GM21526 (cell line): ENCODE measurements at regions not wholly inside any gene's neighbourhood (a gene's known extent, or its start where the extent isn't known, plus 50 kb on each side); places are given as distances from the start of the nearest gene placed in this dataset.

Experiments used
- ATAC-seq: cut with Tn5 transposase; IDR thresholded peaks from one replicate; pipeline ENCODE4 v1.9.1; 2021; ENCODE audit warnings: moderate library complexity; ENCODE audit not compliant: unreplicated experiment, low FRiP score

GRCh38 chr15:77541421-77542181, 91.1 kb downstream of the LINGO1 start:
- no peak for ATAC-seq

DNA sequence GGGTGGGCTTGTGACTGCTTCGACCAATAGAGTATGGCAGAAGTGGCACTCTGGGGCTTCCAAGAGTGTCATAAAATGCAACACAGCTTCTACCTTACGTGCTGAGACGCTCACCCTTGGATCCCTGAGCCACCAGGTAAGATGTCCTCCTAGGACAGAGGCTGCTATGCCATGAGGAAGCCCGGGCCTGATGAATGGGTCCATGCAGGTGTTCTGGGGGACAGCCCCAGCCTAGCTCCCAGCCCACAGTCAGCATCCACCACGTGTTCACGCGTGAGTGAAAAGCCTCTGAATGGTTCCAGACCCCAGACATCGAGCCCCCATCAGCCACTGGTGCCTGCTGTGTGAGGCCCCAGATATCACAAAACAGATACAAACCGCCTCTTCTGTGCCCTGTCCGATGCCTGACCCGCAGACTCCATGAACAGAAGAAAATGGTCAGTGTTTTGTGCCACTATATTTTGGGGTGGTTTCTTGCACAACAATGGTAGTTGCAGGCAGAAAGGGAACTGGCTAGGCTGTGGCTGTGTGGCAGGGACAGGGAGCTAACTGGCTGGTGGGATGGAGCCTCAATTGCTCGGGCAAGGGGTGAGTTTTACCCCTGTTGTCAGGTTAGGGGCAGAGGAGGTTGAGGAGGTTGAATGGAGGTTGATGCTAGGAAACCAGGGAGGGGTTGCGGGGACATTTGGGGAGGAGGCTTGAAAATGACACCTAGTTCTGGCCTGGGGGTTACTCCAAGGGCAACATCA, 92.2 kb downstream of the LINGO1 start:
- ATAC-seq, result no peak

- ATAC-seq, result no peak
Observed at GRCh38 chr15:77538793-77539497, 93.8 kb downstream of the LINGO1 start.

DNA sequence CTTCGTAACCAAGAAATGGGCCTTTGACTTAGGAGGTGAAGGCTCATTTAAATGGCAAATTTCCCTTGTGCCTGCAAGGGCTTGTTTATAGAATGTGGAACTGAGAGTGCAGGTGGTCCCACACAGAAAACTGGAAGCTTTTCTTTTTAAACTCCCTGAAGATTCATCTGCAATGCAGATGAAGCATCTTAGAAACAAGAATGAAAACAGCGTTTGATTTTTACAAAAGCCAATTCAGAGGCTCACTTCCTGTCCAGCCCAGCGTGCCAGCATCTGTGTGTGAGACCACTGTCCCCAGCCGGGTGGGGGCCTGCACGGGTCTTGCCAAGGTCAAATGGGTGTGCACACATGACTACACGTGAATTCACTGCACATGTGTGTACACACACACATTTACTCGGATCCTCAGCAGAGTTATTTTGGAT, 94.7 kb downstream of the LINGO1 start:
- ATAC-seq, result peak; percentile 66

DNA sequence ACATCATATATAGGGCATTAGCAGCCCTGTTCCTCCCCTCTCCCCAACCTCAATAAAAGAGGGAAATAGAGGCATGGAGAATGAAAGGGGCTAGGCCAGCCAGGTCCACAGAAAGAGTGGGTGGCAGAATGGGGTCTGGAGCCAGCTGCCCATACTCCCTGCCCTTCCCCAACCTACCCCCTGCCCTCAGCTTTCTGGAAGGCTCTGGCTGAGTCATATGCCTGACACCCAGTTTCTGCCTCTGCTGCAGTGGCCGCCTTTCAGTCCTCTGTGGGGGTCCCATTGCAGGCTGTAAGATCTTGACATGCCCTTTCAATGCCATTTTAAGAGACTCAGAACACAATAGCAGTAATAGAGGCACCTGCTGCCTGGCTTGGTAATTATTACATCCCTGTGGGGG, 95.7 kb downstream of the LINGO1 start:
- ATAC-seq, result no peak

- no peak for ATAC-seq
Observed at GRCh38 chr15:77535845-77536244, 96.9 kb downstream of the LINGO1 start.
